ENCODE measurements at regions not wholly inside any gene's neighbourhood (a gene's known extent, or its start where the extent isn't known, plus 50 kb on each side); places are given as distances from the start of the nearest gene placed in this dataset.

GRCh38 chr5:103394676-103395075, 136.1 kb downstream of the MACIR start:
- Mint-ChIP-seq H3K27ac (no peak overlapping the region), H3K4me1 (peaks cover 4% of the 10 kb centered on the region)
- DNase-seq (ENCODE audit: low spot score in 2 of 2, unreplicated experiment in 2 of 2): no peak

DNA sequence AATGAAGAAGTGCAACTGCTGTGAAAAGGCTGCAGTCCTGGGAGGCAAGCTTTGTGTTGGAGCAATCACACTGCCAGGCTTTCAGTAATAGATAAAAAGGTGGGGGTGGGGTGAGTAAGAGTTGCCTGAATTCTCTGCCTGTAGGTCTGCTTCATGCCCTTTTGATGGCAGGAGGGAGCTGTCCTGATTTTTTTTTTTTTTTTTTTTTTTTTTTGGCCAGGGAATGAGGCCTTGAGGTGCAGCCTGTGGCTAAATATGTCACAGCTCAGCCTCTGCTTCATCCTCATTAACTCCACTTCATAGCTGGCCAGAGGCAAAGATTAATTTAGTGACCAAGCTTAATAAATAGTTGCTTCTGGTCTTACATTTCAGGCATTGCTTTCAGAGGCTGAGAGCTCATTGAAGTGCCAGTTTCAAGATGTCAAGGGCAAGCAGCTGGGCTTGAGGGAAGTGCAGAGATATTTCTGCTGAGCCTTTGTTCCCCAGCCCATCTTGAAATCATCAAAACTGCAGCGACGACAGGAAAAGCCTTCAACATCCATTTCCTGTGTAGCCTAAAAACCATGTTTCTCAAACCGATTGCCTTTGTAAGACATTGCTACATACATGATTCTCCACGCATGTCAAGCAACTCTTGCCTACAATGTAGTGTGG, 134.7 kb downstream of the MACIR start:
- no peak for DNase-seq (ENCODE audit: low spot score in 2 of 2, unreplicated experiment in 2 of 2)
- H3K27ac Mint-ChIP-seq: no peak overlapping the region
- H3K9me3 Mint-ChIP-seq: no peaks in the 10 kb centered on the region
- H3K36me3 Mint-ChIP-seq: no peaks in the 10 kb centered on the region
- TF ChIP-seq, protein P1, sequence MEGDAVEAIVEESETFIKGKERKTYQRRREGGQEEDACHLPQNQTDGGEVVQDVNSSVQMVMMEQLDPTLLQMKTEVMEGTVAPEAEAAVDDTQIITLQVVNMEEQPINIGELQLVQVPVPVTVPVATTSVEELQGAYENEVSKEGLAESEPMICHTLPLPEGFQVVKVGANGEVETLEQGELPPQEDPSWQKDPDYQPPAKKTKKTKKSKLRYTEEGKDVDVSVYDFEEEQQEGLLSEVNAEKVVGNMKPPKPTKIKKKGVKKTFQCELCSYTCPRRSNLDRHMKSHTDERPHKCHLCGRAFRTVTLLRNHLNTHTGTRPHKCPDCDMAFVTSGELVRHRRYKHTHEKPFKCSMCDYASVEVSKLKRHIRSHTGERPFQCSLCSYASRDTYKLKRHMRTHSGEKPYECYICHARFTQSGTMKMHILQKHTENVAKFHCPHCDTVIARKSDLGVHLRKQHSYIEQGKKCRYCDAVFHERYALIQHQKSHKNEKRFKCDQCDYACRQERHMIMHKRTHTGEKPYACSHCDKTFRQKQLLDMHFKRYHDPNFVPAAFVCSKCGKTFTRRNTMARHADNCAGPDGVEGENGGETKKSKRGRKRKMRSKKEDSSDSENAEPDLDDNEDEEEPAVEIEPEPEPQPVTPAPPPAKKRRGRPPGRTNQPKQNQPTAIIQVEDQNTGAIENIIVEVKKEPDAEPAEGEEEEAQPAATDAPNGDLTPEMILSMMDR (IDR thresholded peaks at IDR 0.05; ENCODE audit: unreplicated experiment): no peak
- no peak overlapping the region for H3K4me3 Mint-ChIP-seq
- no peaks in the 10 kb centered on the region for H3K27me3 Mint-ChIP-seq (ENCODE audit: low read depth)
- peaks cover 4% of the 10 kb centered on the region for H3K4me1 Mint-ChIP-seq

More at GRCh38 chr5:103394676-103395075, 136.1 kb downstream of the MACIR start:
- Mint-ChIP-seq H3K36me3 (no peaks in the 10 kb centered on the region), H3K9me3 (no peaks in the 10 kb centered on the region), H3K27me3 (ENCODE audit: low read depth) (no peaks in the 10 kb centered on the region), H3K4me3 (no peak overlapping the region)
- TF ChIP-seq, protein P1 (IDR thresholded peaks at IDR 0.05; ENCODE audit: unreplicated experiment): no peak

GRCh38 chr5:103391659-103392058, 133.1 kb downstream of the MACIR start:
- H3K27me3 Mint-ChIP-seq (ENCODE audit: low read depth): no peaks in the 10 kb centered on the region
- no peak overlapping the region for H3K27ac Mint-ChIP-seq
- DNase-seq (ENCODE audit: low spot score in 2 of 2, unreplicated experiment in 2 of 2): no peak
- H3K9me3 Mint-ChIP-seq: no peaks in the 10 kb centered on the region
- peaks cover 4% of the 10 kb centered on the region for H3K4me1 Mint-ChIP-seq
- H3K36me3 Mint-ChIP-seq: no peaks in the 10 kb centered on the region
- H3K4me3 Mint-ChIP-seq: no peak overlapping the region
- TF ChIP-seq, protein P1 (IDR thresholded peaks at IDR 0.05; ENCODE audit: unreplicated experiment): no peak

DNA sequence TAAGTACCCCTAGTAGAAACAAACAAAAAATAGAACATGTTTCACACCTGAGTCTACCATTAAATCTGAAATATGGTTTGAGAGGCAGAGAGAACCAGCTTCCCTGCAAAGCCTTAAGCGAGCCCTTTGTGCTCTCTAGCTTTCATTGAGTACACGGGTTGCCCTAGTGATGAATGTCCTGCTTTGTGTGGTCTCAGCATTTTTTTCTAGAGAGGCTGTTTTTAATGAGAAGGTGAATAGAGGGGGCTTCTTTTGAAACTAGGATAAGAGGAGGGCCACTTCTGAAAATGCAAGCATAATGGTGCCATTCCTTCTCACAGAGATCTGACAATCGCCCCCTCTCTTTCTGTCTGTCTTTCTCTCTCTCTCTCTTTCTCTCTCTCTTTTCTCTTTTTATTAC, 131.3 kb downstream of the MACIR start:
- no peaks in the 10 kb centered on the region for H3K36me3 Mint-ChIP-seq
- TF ChIP-seq, protein P1 (IDR thresholded peaks at IDR 0.05; ENCODE audit: unreplicated experiment): no peak
- H3K4me1 Mint-ChIP-seq: peaks cover 3% of the 10 kb centered on the region
- peaks cover 1% of the 10 kb centered on the region for H3K9me3 Mint-ChIP-seq
- DNase-seq (ENCODE audit: low spot score in 2 of 2, unreplicated experiment in 2 of 2): no peak
- no peaks in the 10 kb centered on the region for H3K27me3 Mint-ChIP-seq (ENCODE audit: low read depth)
- no peak overlapping the region for H3K4me3 Mint-ChIP-seq
- H3K27ac Mint-ChIP-seq: no peak overlapping the region

DNA sequence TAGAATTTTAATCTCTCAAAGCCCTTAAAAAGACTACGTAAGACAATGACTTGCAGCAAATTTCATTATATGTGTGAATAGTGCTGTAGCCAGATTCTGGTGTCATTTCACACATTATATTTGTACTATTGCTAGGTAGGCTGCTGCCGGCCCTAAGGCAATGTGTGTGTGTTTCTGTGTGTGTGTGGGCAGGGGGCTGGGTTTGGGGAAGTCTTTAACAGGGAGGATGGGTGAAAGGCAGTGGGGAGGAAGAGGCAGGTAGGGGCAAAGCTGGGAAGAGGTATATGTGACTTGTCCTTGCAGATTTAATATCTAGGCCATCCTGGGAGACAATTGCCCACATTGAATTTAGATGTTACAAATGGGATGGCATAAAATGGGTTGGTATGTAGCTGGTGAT, 130.8 kb downstream of the MACIR start:
- Mint-ChIP-seq H3K27ac (no peak overlapping the region), H3K27me3 (ENCODE audit: low read depth) (no peaks in the 10 kb centered on the region), H3K9me3 (peaks cover 6% of the 10 kb centered on the region), H3K4me1 (no peaks in the 10 kb centered on the region), H3K4me3 (no peak overlapping the region), H3K36me3 (no peaks in the 10 kb centered on the region)
- TF ChIP-seq, protein P1 (IDR thresholded peaks at IDR 0.05; ENCODE audit: unreplicated experiment): no peak
- no peak for DNase-seq (ENCODE audit: low spot score in 2 of 2, unreplicated experiment in 2 of 2)
